CD4-positive, alpha-beta T cell treated with Interleukin-10 for 1 hour (primary cell): ENCODE measurements at regions not wholly inside any gene's neighbourhood (a gene's known extent, or its start where the extent isn't known, plus 50 kb on each side); places are given as distances from the start of the nearest gene placed in this dataset.

Experiments
- DNase-seq: peaks from one replicate; pipeline ENCODE4 v3.0.0-alpha.2; 2020

GRCh38 chr6:139547122-139547776, 172.8 kb upstream of the CITED2 start:
- no peak for DNase-seq

GRCh38 chr6:139546106-139546472, 171.6 kb upstream of the CITED2 start:
- no peak for DNase-seq

- no peak for DNase-seq
Observed at GRCh38 chr6:139545206-139546105, 171.0 kb upstream of the CITED2 start.

- DNase-seq: no peak
Observed at GRCh38 chr6:139544701-139545057, 170.2 kb upstream of the CITED2 start.

- DNase-seq: no peak
Observed at GRCh38 chr6:139542351-139542750, 167.9 kb upstream of the CITED2 start.

- DNase-seq: no peak
Observed at GRCh38 chr6:139540894-139541293, 166.4 kb upstream of the CITED2 start.

- DNase-seq: peak; percentile 58
Observed at GRCh38 chr6:139540276-139540675, 165.8 kb upstream of the CITED2 start.

- no peak for DNase-seq
Observed at GRCh38 chr6:139539852-139540251, 165.4 kb upstream of the CITED2 start.

GRCh38 chr6:139538366-139538765, 163.9 kb upstream of the CITED2 start:
- DNase-seq: no peak

- DNase-seq: no peak
Observed at GRCh38 chr6:139536751-139537617, 162.5 kb upstream of the CITED2 start.

- peak; percentile 33 for DNase-seq
Observed at GRCh38 chr6:139534472-139535115, 160.1 kb upstream of the CITED2 start.

- no peak for DNase-seq
Observed at GRCh38 chr6:139533573-139534471, 159.4 kb upstream of the CITED2 start.

- DNase-seq: no peak
Observed at GRCh38 chr6:139533171-139533570, 158.7 kb upstream of the CITED2 start.

GRCh38 chr6:139531148-139532115, 157.0 kb upstream of the CITED2 start:
- peak; percentile 71 for DNase-seq

GRCh38 chr6:139530561-139530960, 156.1 kb upstream of the CITED2 start:
- DNase-seq: peak; percentile 17

- DNase-seq: no peak
Observed at GRCh38 chr6:139529420-139529819, 155.0 kb upstream of the CITED2 start.

- no peak for DNase-seq
Observed at GRCh38 chr6:139528471-139528870, 154.0 kb upstream of the CITED2 start.

- no peak for DNase-seq
Observed at GRCh38 chr6:139525415-139525814, 151.0 kb upstream of the CITED2 start.

GRCh38 chr6:139523986-139524385, 149.5 kb upstream of the CITED2 start:
- DNase-seq: no peak

- DNase-seq: no peak
Observed at GRCh38 chr6:139522511-139523220, 148.2 kb upstream of the CITED2 start.
